ENCODE measurements at regions not wholly inside any gene's neighbourhood (a gene's known extent, or its start where the extent isn't known, plus 50 kb on each side); places are given as distances from the start of the nearest gene placed in this dataset.
"Not testable (repeated sequence)": the region's sequence is repeated elsewhere in the genome, so short reads cannot be mapped to it uniquely, and the experiment has no call there.

DNA sequence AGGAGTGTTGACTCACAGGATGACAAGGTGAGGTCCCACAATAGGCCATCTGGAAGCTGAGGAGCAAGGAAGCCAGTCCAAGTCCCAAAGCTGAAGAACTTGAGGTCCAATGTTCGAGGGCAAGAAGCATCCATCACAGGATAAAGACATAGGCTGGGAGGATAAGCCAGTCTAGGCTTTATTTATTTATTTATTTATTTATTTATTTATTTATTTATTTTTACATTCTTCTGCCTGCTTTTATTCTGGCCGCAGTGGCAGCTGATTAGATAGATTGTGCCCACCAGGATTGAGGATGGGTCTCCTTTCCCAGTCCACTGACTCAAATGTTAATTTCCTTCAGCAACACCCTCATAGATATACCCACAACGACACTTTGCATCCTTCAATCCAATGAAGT, 472.2 kb upstream of the DPPA4 start:
- DNase-seq = no peak

DNA sequence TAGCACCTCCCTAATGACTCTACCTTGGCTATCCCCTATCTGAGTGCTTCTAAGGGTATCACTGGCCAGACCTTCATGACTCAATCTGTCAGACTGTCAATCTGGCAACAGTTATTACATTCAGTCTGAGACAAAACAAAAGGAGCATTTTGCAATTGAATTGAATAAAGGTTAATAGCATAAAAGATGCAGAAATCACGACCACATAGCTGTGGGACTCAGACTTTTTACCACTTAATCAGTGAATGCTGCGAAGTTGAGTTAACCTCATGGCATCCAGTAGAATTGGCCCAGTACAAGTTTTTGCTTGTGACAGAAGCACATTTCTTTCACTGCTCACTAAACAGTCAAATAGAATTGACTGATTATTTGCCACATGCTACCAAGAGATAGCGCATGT, 480.7 kb upstream of the DPPA4 start:
- DNase-seq = no peak

DNA sequence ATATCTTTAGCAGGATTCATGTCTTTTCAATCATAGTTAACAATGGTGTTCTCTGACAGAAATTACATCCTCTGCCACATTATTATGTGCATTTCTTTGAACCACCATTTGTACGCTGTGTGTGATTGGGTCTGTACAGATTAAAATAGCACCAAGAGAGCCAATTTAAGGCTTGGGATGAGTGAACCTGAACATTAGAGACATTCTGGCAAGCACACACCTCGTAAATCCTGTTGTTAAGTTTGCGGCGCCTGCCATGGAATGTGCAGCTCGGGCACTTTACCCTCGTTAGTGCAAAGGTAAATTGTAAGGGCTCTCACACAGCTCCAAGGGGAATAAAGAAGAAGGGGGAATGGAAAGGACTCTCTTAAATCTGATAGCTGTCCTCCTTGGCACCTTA, 482.4 kb upstream of the DPPA4 start:
- DNase-seq = no peak

GRCh38 chr3:109825971-109826810, 488.8 kb upstream of the DPPA4 start:
- DNase-seq = no peak

- DNase-seq = no peak
Measured at GRCh38 chr3:109831403-109831802, 494.1 kb upstream of the DPPA4 start.

DNA sequence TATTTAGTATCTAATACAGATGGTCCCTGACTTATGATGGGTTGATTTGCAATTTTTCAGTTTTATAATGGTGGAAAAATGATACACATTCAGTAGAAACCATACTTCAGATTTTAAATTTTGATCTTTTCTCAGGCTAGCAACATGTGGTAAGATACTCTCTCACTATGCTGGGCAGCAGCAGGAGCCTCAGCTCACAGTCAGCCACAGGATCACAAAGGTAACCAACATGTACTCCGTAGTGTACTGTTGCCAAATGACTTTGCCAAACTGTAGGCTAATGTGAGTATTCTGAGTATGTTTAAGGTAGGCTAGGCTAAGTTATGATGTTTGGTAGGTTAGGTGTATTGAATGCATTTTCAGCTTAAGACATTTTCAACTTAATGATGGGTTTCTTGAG, 498.6 kb upstream of the DPPA4 start:
- no peak for DNase-seq

- no peak for DNase-seq
Measured at GRCh38 chr3:109851854-109852253, 514.5 kb upstream of the DPPA4 start.

DNA sequence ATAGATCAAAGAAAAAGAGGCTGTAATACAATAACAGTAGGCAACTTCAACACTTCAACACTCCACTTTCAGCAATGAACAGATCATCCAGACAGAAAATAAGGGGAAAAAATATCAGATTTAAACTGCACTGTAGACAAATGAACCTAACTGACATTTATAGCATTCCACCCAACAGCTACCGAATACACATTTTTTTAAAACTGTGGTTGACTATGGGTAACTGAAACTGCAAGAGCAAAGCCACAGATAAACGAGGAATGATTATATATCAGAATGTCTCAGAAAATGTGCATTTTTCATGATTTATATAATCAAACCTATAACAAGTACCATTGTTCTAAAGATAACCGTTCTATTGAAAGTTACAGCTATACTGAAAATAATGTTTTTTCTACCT, 514.9 kb upstream of the DPPA4 start:
- DNase-seq = no peak

- no peak for DNase-seq
Measured at GRCh38 chr3:109853077-109853731, 515.9 kb upstream of the DPPA4 start.

DNA sequence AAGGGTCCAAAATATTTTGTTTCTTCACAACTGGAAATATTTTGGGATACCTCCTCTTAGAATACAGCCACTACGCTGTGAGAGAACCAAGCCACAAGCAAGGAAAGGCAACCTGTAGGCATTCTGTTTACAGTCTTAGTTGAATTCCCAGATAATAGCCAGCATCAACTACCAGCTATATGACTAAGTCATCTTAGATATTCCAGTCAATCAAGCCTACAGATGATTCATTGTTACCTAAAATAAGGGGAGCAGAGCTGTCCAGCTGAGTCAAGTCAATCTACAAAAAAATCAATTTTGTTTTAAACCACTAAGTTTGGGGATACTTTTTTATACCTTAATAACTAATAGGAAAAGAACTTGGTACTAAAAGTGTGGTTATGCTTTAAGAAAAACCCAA, 526.4 kb upstream of the DPPA4 start:
- no peak for DNase-seq

DNA sequence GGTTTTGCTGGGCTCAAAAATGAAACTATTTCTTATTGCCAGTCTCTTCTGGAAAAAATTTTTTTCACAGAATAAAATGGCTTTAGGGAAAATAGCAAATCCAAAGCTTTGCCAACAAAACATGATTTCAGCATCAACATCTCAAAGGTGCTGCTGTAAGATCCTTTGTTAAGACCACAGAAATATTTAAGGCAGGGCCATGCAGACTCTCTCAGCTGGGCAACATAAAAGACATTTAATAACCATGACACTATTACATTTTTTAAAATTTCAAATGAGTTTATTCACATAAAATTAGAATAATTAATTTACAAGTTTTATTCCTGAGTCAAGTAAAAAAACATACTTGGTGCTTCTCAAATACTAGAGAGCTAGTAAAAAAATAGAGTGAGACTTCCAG, 527.1 kb upstream of the DPPA4 start:
- no peak for DNase-seq

GRCh38 chr3:109869586-109869985, 532.2 kb upstream of the DPPA4 start:
- DNase-seq = no peak

DNA sequence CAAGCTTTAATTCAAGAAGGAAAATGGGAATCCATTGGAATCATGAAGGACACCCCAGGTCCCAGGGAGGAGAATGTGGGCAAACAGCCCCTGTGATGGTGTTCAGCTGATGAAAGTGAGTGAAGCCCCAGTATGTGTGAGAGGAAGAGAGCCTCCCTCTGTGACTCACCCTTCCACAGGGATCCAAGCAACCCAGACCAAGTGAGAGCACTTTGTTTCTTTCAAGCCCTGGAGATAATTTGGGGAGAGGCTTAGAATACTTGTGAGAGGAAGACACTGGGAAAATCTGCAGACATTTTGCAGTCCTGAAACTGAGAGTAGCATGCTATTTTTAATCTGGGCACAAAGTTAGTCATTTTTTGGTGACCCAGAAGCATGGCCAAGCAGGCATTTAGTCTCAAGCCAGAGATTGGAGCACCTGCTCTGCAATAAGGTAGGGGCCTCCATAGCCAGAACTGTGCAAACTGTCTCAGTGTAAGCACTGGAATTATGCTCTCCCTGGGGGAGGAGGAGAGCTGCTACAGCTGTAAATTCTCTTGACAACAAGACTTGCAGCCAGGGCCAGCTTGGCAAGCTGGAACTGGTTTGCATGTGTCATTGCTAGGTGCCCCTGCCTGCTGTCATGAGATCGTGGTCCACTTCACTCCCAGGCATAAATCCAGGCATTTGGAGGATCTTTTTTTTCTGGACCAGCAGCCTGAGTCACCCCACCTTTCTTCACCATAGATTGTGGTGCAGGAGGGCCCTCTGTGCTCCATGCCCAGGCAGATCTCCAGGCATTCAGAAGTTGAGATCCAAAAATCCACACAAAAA, 537.8 kb upstream of the DPPA4 start:
- no peak for DNase-seq

GRCh38 chr3:109877616-109878015, 540.3 kb upstream of the DPPA4 start:
- not testable (repeated sequence) for DNase-seq

DNA sequence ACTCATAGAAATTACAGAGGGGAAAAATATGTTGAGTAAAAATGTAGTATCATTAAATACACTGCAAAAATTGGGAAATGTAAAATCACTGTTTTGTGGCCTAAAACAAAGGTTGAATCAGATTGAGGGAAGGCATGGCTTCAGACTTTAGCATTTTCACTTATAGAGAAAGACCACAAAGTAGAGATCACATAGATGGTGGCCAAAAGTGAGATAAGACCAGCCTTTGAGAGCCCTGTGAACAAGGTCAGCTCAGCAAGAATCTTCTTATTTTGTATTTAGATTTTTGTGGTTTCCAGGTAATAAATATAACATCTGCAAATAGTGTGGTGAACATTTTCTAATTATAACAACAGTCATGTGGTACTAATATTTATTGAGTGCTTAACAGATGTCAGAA, 544.8 kb upstream of the DPPA4 start:
- DNase-seq = no peak

DNA sequence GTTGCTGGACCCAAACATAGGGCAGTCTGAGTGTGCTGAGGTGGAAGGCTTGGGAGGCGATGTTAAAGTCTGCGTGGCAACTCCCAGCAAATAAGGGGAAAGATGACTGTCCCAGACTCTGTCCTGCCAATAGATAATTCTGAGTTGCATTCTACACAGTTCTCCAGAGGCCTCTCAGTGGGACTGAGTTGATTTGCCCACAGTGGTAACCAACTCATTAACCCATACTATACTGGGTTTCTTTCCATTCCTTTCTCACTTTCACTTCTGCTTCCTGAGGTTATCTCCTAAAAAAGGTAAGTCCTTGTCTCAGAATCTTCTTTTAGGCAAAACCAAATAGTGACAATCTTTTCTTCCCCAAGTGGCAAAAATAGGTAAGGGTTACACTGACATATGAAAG, 549.9 kb upstream of the DPPA4 start:
- no peak for DNase-seq

DNA sequence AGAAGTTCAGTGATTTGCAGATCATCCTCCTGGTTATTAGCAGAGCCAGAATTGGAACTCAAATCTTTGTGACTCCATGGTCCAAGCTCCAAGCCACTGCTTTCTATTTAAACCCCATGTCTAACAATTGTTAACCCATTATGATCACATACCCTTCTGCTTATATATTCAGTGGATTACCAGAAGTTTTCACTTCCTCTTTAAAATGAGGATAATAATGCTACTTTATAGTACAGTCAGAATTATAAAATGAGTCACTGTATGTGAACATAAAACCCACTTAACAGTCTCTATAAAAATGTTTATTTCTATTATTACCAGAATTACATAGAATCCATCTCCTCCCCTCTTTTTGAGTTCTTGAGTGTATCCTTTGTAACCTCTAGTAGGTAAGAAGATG, 550.7 kb upstream of the DPPA4 start:
- DNase-seq = no peak

GRCh38 chr3:109897734-109898133, 560.4 kb upstream of the DPPA4 start:
- DNase-seq = no peak

- DNase-seq = no peak
Measured at GRCh38 chr3:109899925-109900324, 562.6 kb upstream of the DPPA4 start.

- DNase-seq = no peak
Measured at GRCh38 chr3:109900783-109901182, 563.4 kb upstream of the DPPA4 start.

DNA sequence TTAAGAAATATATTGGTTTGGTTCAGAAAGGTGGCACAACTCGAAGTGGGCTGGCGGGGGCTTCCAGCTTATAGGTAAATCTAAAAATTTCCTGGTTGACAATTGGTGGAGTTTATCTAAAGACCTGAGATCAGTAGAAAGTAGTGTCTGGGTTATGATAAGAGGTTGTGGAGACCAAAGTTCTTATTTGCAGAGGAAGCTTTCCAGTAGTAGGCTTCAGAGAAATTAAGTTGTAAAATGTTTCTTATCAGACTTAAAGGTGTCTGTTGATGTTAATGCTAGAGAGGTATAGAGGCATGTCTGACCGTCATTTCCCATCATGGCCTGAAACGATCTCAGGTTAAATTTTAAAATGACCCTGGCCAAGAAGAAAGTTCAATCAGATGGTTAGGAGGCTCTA, 565.2 kb upstream of the DPPA4 start:
- DNase-seq = no peak

DNA sequence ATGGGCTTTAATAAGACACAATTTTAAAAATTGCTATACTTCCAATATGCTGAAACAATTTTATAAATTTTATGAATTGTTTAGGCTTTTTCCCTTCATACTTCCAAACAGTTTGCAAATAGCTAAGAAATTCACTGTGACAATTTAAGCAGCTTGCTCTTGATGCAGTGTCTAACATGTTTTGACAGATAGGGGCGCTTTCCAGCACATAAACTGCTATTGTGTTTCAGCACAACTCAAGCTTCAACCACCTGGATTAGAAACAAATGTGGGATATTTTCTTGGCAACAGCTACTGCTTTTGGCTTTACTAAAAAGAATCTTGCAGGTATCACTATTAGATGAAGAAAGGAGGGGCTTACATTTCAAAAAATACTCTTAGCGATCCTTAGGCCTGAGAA, 565.8 kb upstream of the DPPA4 start:
- no peak for DNase-seq

GRCh38 chr3:109910772-109911171, 573.4 kb upstream of the DPPA4 start:
- DNase-seq = peak; percentile 24

DNA sequence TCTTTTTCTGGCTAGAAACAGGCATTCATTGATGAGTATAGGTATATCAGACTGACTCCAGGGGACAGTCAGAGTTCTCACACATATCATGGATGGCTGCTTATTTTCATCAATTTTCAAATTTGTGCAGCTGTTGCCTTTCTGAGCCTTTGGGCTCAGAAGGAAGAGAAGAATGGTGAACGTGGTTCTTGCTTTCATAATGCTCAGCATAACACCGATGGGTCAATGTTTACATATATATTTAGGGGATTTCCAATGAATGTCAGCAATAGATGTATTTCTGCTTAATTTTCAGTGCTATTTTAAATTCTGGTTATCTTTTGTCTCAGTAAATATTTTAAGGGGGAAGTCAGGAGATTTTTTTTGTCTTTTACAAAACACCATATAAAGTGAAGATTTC, 581.4 kb upstream of the DPPA4 start:
- DNase-seq = no peak

All from NCI-H524 treated with DMSO at 0.1 percent for 48 hours (cell line).